ENCODE measurements at regions not wholly inside any gene's neighbourhood (a gene's known extent, or its start where the extent isn't known, plus 50 kb on each side); places are given as distances from the start of the nearest gene placed in this dataset.
"Not testable (repeated sequence)": the region's sequence is repeated elsewhere in the genome, so short reads cannot be mapped to it uniquely, and the experiment has no call there.

- DNase-seq: no peak
Observed at GRCh38 chr10:33952692-33953360, 618.4 kb upstream of the NRP1 start.

- no peak for DNase-seq
Observed at GRCh38 chr10:33950206-33950605, 615.7 kb upstream of the NRP1 start.

- DNase-seq: no peak
Observed at GRCh38 chr10:33947544-33947943, 613.1 kb upstream of the NRP1 start.

- no peak for DNase-seq
Observed at GRCh38 chr10:33945051-33945450, 610.6 kb upstream of the NRP1 start.

GRCh38 chr10:33942508-33942907 is 608.0 kb upstream of the NRP1 start:
- DNase-seq: no peak

- no peak for DNase-seq
Observed at GRCh38 chr10:33939892-33940291, 605.4 kb upstream of the NRP1 start.

- no peak for DNase-seq
Observed at GRCh38 chr10:33939410-33939809, 604.9 kb upstream of the NRP1 start.

- DNase-seq: no peak
Observed at GRCh38 chr10:33938001-33938400, 603.5 kb upstream of the NRP1 start.

- DNase-seq: no peak
Observed at GRCh38 chr10:33937036-33937730, 602.7 kb upstream of the NRP1 start.

- no peak for DNase-seq
Observed at GRCh38 chr10:33935350-33935749, 600.9 kb upstream of the NRP1 start.

- DNase-seq: no peak
Observed at GRCh38 chr10:33930079-33930478, 595.6 kb upstream of the NRP1 start.

GRCh38 chr10:33927347-33927746 is 592.9 kb upstream of the NRP1 start:
- no peak for DNase-seq

- DNase-seq: no peak
Observed at GRCh38 chr10:33921970-33922605, 587.6 kb upstream of the NRP1 start.

GRCh38 chr10:33920351-33920750 is 585.9 kb upstream of the NRP1 start:
- DNase-seq: no peak

- DNase-seq: no peak
Observed at GRCh38 chr10:33919244-33919643, 584.8 kb upstream of the NRP1 start.

- no peak for DNase-seq
Observed at GRCh38 chr10:33917069-33917780, 582.8 kb upstream of the NRP1 start.

GRCh38 chr10:33914746-33915145 is 580.3 kb upstream of the NRP1 start:
- DNase-seq: no peak

GRCh38 chr10:33913194-33913593 is 578.7 kb upstream of the NRP1 start:
- DNase-seq: no peak

GRCh38 chr10:33909476-33909875 is 575.0 kb upstream of the NRP1 start:
- DNase-seq: not testable (repeated sequence)

- no peak for DNase-seq
Observed at GRCh38 chr10:33901166-33901565, 566.7 kb upstream of the NRP1 start.

- DNase-seq: no peak
Observed at GRCh38 chr10:33900596-33900995, 566.1 kb upstream of the NRP1 start.

- no peak for DNase-seq
Observed at GRCh38 chr10:33899578-33900531, 565.4 kb upstream of the NRP1 start.

All from activated T-cell treated with anti-CD3 and anti-CD28 coated beads, Interleukin-2, amount 50 U/mL, for 48 hours (primary cell).